T-cell (primary cell): ENCODE measurements at regions not wholly inside any gene's neighbourhood (a gene's known extent, or its start where the extent isn't known, plus 50 kb on each side); places are given as distances from the start of the nearest gene placed in this dataset.

Source experiments
- ATAC-seq, 4 experiments: fragments of 200-7000 bp in 3 of 4; fragments of 150-1000 bp in 1 of 4; cut with Tn5 transposase; replicated peaks in 1 of 4; 1 replicate in 3 of 4; 2 replicates in 1 of 4; pipeline ENCODE4 v1.10.0; 2021; ENCODE audit warnings: moderate library complexity in 3 of 4, mild to moderate bottlenecking in 2 of 4, moderate number of reproducible peaks in 1 of 4
- CTCF ChIA-PET, 2 donors: fragments of 300-600 bp; sonication (Branson Sonifier 250); formaldehyde crosslinking; loops; one replicate each; lab custom pipeline; 2022; ENCODE audit warnings: antibody characterized with exemption in 2 of 2; lab: Charles Lee
- POLR2A ChIA-PET, 2 donors: fragments of 300-600 bp; sonication (Branson Sonifier 250); formaldehyde crosslinking; loops; one replicate each; lab custom pipeline; 2022; ENCODE audit warnings: antibody characterized with exemption in 2 of 2; lab: Charles Lee
- DNase-seq, 35 experiments: peaks; one replicate each; pipeline versions ENCODE4 v3.0.0 to v3.0.0-alpha.2; 2013 to 2023
- H3K27ac ChIP-seq: one replicate; pipeline ENCODE4 v1.5.1; 2013; ENCODE audit warnings: low read length
- H3K27me3 ChIP-seq, 2 experiments: replicated peaks in 1 of 2; 1 replicate in 1 of 2; 2 replicates in 1 of 2; pipeline versions ENCODE4 v1.6.1 to v1.7.0; 2013; ENCODE audit warnings: low read length in 1 of 2, mixed read lengths in 1 of 2; ENCODE audit not compliant: control insufficient read depth in 2 of 2, insufficient read depth in 2 of 2; ENCODE audit errors: extremely low read depth in 1 of 2
- H3K36me3 ChIP-seq, 2 donors: 1 replicate in 1 of 2; 2 replicates in 1 of 2; pipeline versions ENCODE4 v1.6.1 to v1.7.0; 2013; ENCODE audit warnings: low read length in 1 of 2; ENCODE audit not compliant: control insufficient read depth in 2 of 2, insufficient read depth in 1 of 2; ENCODE audit errors: extremely low read depth in 1 of 2
- H3K4me1 ChIP-seq, 2 experiments: 1 replicate in 1 of 2; 2 replicates in 1 of 2; pipeline versions ENCODE4 v1.6.1 to v1.7.0; 2013; ENCODE audit warnings: low read length in 2 of 2, mixed read lengths in 1 of 2; ENCODE audit not compliant: insufficient read depth in 2 of 2, control insufficient read depth in 1 of 2; ENCODE audit errors: extremely low read depth in 1 of 2
- H3K4me3 ChIP-seq, 2 donors: 1 replicate in 1 of 2; 2 replicates in 1 of 2; pipeline versions ENCODE4 v1.5.1 to v1.7.0; 2013; ENCODE audit warnings: mild to moderate bottlenecking in 2 of 2, low read length in 1 of 2, moderate library complexity in 1 of 2; ENCODE audit not compliant: control insufficient read depth in 1 of 2; ENCODE audit errors: extremely low read depth in 1 of 2
- H3K9me3 ChIP-seq: 2 replicates; pipeline ENCODE4 v1.7.0; 2013
- H3K27ac Mint-ChIP-seq, 2 donors: one replicate each; pipeline ENCODE4 v1.8.0; 2020 to 2021; ENCODE audit warnings: mild to moderate bottlenecking in 2 of 2, mixed read lengths in 2 of 2
- H3K27me3 Mint-ChIP-seq, 2 donors: one replicate each; pipeline ENCODE4 v1.8.0; 2021 to 2022; ENCODE audit warnings: mixed read lengths in 2 of 2
- H3K36me3 Mint-ChIP-seq: one replicate; pipeline ENCODE4 v1.8.0; 2021; ENCODE audit warnings: mixed read lengths
- H3K4me1 Mint-ChIP-seq, 3 donors: one replicate each; pipeline ENCODE4 v1.8.0; 2020 to 2022; ENCODE audit warnings: mixed read lengths in 3 of 3, mild to moderate bottlenecking in 1 of 3
- H3K4me3 Mint-ChIP-seq, 3 donors: one replicate each; pipeline ENCODE4 v1.8.0; 2020 to 2022; ENCODE audit warnings: mild to moderate bottlenecking in 3 of 3, mixed read lengths in 3 of 3, moderate library complexity in 3 of 3
- H3K9me3 Mint-ChIP-seq, 3 donors: one replicate each; pipeline ENCODE4 v1.8.0; 2020 to 2022; ENCODE audit warnings: mixed read lengths in 3 of 3
- WGBS: methylation state at CpG from one replicate; pipeline ENCODE4 v1.1.5; 2013; ENCODE audit warnings: missing lambda C conversion rate; ENCODE audit not compliant: insufficient coverage; 5-methylcytosine and 5-hydroxymethylcytosine counted together

DNA sequence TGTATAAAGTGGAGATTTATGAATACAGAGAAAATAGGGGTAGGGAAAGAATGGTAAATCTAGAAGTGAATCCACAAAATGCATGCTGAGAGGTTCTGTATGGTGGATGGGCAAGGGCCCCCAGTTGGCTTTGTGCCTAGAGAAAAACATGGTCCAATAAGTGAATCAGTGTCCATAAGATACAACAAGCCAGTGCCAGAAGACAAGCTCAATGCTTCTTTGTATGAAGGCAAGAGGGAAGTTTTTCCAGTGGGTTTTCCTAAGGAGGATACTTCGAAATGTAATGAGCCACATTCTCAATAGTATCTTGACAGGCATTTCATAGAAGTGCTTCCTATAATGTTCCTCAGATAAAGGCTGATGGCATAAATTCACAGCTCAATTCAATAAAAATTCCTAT, 169.4 kb upstream of the HMCN1 start:
- Histone ChIP-seq H3K36me3 (no peaks in the 10 kb centered on the region), H3K27ac (no peak overlapping the region), H3K27me3 (no peaks in the 10 kb centered on the region), H3K4me3 (no peak overlapping the region), H3K4me1 (peaks cover 51 to 75% of the 10 kb centered on the region in 2 experiments), H3K9me3 (no peaks in the 10 kb centered on the region)
- Mint-ChIP-seq H3K4me1 (peaks cover 95 to 96% (median 96%) of the 10 kb centered on the region in 3 donors), H3K9me3 (peaks cover 0 to 3% (median 0%) of the 10 kb centered on the region in 3 donors), H3K4me3 (no peak overlapping the region), H3K27ac (peak overlapping the region; percentile 93 to 97), H3K27me3 (no peaks in the 10 kb centered on the region), H3K36me3 (peaks cover 4% of the 10 kb centered on the region)
- no CpG with 5 or more reads among the region's 1 CpG for WGBS
- no peak for DNase-seq
- ChIA-PET POLR2A (interaction anchor here (0.6 to 1.7 kb wide), 2 partner anchors 117 to 248 kb away, joined by 3 to 7 read pairs; partner anchors contain the start of gene IVNS1ABP (in 1 of the 2)), CTCF (interaction anchor here (0.7 to 1.0 kb wide), 2 partner anchors 31 to 759 kb away, joined by 3 to 5 read pairs; no protein-coding TSS in a partner anchor)
- no peak for ATAC-seq

DNA sequence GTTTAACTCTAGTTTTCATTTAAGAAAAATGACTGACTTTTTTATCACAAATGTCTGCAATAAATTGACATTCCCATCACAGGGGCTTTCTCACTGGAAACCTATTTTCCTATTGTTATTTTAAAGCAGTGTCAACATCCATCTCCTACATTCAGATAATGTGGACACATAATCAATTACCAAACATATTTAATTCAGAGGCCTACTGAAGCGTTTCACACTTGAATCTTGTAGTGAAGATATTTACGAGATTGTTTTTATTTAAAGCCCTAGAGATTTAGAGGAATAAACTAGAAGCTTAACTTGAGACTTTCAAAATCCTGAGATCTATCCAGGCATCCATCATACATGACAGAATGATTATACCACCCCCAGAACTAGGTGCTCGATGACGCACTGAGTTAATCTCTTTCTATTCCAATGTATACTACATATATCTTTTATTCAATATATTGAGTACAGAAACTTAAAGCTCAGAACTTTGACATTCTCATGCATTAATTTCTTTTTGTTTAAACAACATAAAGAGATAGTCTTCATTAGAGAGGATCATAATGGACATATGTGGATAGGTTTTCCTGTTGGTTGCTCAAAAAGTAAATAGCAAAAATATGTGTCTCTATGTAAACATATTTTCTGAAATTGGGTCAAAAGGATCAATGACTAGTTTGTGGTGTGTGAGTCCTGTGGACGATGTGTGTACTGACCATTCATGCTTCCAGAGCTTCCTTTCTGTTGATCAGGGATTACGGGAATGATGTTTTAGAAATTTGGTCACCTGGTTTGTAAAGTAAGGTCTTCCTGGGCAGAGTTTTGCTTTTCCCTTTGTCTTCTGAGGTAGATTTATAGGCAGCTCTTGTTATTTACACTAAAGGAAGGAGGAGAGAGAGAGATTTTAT, 171.5 kb upstream of the HMCN1 start:
- ChIA-PET POLR2A (interaction anchor here (0.6 to 0.8 kb wide), 3 partner anchors 39 to 422 kb away, joined by 3 to 14 read pairs (median 4); partner anchors contain the start of gene IVNS1ABP (in 1 of the 2)), CTCF (interaction anchor here (0.6 to 1.9 kb wide), 4 partner anchors 9 to 245 kb away, joined by 3 to 11 read pairs (median 3); no protein-coding TSS in a partner anchor)
- Histone ChIP-seq H3K36me3 (no peaks in the 10 kb centered on the region), H3K27ac (no peak overlapping the region), H3K27me3 (no peaks in the 10 kb centered on the region), H3K9me3 (no peaks in the 10 kb centered on the region), H3K4me1 (peaks cover 47 to 62% of the 10 kb centered on the region in 2 experiments), H3K4me3 (no peak overlapping the region)
- peaks cover 4% of the 10 kb centered on the region for H3K36me3 Mint-ChIP-seq
- no peaks in the 10 kb centered on the region for H3K27me3 Mint-ChIP-seq
- no peak for ATAC-seq
- H3K27ac Mint-ChIP-seq, result peak overlapping the region; percentile 55 to 85
- DNase-seq, result no peak
- peaks cover 80 to 82% (median 81%) of the 10 kb centered on the region in 3 donors for H3K4me1 Mint-ChIP-seq
- H3K4me3 Mint-ChIP-seq, result peak overlapping the region in 1 of 3 donors; percentile 0
- WGBS, result 80% methylated on average over 1 of the region's 6 CpGs
- no peaks in the 10 kb centered on the region for H3K9me3 Mint-ChIP-seq

DNA sequence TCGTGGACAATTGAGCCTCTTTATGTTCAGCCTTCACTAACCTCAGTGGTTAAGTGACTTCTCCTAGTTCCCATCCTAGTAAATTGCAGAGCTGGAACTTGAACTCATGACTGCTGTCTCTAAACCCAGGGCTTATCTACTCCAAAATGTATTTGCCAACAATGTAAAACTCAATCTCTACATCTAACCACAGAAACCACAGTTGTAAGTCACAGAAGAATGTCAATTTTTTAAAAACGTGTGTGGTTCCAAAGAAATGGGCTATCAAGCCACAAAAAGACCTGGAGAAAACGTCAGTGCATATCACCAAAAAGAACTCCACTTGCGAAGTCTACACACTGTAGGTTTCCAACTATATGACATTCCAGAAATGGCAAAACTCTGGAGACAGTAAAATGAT, 172.6 kb upstream of the HMCN1 start:
- no peaks in the 10 kb centered on the region for H3K36me3 ChIP-seq
- peaks cover 40 to 54% of the 10 kb centered on the region in 2 experiments for H3K4me1 ChIP-seq
- WGBS, result 11% methylated on average over 1 of the region's 4 CpGs
- ATAC-seq (peak; percentile 24 to 70 (median 46)), DNase-seq (peak in 3 of 35 experiments; percentile 14 to 64 (median 15))
- ChIA-PET CTCF (interaction anchor here in 1 of 2 donors (0.5 kb wide), 1 partner anchor 121 kb away, joined by 4 read pairs; no protein-coding TSS in a partner anchor), POLR2A (interaction anchor here in 1 of 2 donors (0.6 to 1.1 kb wide), 2 partner anchors 34 to 246 kb away, joined by 3 read pairs; no protein-coding TSS in a partner anchor)
- Mint-ChIP-seq H3K9me3 (no peaks in the 10 kb centered on the region), H3K4me3 (peak overlapping the region; percentile 11 to 46 (median 31)), H3K4me1 (peaks cover 69 to 72% (median 70%) of the 10 kb centered on the region in 3 donors), H3K27me3 (no peaks in the 10 kb centered on the region), H3K36me3 (peaks cover 4% of the 10 kb centered on the region), H3K27ac (peak overlapping the region; percentile 53 to 85)
- no peaks in the 10 kb centered on the region for H3K9me3 ChIP-seq
- H3K27ac ChIP-seq, result peak overlapping the region; percentile 36
- no peak overlapping the region for H3K4me3 ChIP-seq
- H3K27me3 ChIP-seq, result no peaks in the 10 kb centered on the region

DNA sequence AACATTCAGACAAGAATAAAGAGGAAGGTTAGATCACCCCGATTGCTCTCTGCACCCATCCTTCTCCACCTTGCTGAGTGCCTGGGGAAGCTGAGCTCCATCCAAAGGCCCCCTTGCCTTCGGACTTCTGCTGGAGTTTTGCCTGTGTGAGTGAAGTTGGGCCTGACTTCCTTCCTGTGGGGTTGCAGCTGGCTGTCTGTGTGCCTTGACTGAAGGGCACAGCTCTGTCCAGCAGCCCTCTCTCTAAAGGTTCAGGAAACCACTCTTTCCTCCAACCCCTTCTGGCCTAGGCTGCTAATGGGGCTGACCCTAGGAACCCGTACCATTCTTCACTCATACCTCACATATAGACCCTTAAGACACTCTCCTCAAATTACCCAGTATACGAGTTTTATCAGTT, 173.4 kb upstream of the HMCN1 start:
- POLR2A ChIA-PET, result interaction anchor here in 1 of 2 donors (0.6 to 1.1 kb wide), 2 partner anchors 34 to 245 kb away, joined by 3 read pairs; no protein-coding TSS in a partner anchor
- Histone ChIP-seq H3K9me3 (no peaks in the 10 kb centered on the region), H3K27ac (peak overlapping the region; percentile 52), H3K36me3 (no peaks in the 10 kb centered on the region), H3K4me3 (no peak overlapping the region), H3K27me3 (no peaks in the 10 kb centered on the region), H3K4me1 (peaks cover 35 to 45% of the 10 kb centered on the region in 2 experiments)
- Mint-ChIP-seq H3K9me3 (no peaks in the 10 kb centered on the region), H3K4me1 (peaks cover 60 to 63% (median 61%) of the 10 kb centered on the region in 3 donors), H3K36me3 (peaks cover 4% of the 10 kb centered on the region), H3K4me3 (peak overlapping the region in 1 of 3 donors; percentile 46), H3K27me3 (no peaks in the 10 kb centered on the region), H3K27ac (peak overlapping the region; percentile 53 to 85)
- CTCF ChIA-PET, result interaction anchor here (0.6 to 1.5 kb wide), 5 partner anchors 34 to 322 kb away, joined by 3 to 9 read pairs (median 4); no protein-coding TSS in a partner anchor
- ATAC-seq, result no peak
- peak in 1 of 35 experiments; percentile 34 for DNase-seq
- WGBS, result no CpG with 5 or more reads among the region's 4 CpGs

DNA sequence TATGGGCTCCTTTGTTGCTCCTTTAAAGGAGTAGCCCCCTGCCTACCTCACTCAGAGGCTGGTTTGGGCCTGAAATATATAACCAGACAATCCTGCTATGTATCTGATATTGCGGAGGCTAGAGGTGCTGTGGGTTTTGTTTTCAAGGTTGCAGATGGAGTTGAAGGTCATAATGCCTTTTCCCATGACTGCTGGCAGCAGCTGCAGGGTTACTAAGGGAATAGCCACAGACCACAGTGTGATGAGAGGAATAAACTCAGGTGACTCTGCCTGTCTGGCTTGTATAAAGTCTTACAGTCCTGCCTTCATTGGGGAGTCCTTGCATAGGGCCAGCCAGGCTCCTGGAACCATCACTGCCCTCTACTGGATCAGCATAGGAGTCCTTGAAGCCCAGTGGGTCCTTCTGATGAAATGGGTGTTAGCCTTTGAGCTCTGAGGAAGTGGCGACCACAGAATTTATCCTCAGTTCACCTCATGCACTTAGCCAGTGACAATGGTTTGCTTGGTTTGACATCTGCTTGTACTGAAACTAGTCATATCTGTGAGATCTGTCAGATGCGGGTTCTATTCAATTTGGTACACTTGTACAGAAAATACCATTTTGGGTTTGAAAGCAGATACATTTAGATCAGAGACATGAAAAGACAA, 174.4 kb upstream of the HMCN1 start:
- H3K4me3 Mint-ChIP-seq, result peak overlapping the region in 1 of 3 donors; percentile 46

More for the DNA sequence above, 174.4 kb upstream of the HMCN1 start:
- no peaks in the 10 kb centered on the region for H3K36me3 Mint-ChIP-seq
- peak in 34 of 35 experiments; percentile 2 to 74 (median 22) for DNase-seq
- no peaks in the 10 kb centered on the region for H3K27me3 Mint-ChIP-seq
- ChIA-PET CTCF (interaction anchor here (0.6 to 1.5 kb wide), 7 partner anchors 12 to 322 kb away, joined by 3 to 9 read pairs (median 3); partner anchors contain the start of gene IVNS1ABP (in 1 of the 2)), POLR2A (interaction anchor here in 1 of 2 donors (1.6 kb wide), 1 partner anchor 243 kb away, joined by 6 read pairs; the partner anchor contains the start of gene IVNS1ABP)
- H3K27ac Mint-ChIP-seq, result peak overlapping the region; percentile 53 to 85
- Histone ChIP-seq H3K9me3 (no peaks in the 10 kb centered on the region), H3K4me3 (no peak overlapping the region), H3K27me3 (no peaks in the 10 kb centered on the region), H3K36me3 (no peaks in the 10 kb centered on the region), H3K27ac (peak overlapping the region; percentile 52), H3K4me1 (peaks cover 28 to 38% of the 10 kb centered on the region in 2 experiments)
- no peaks in the 10 kb centered on the region for H3K9me3 Mint-ChIP-seq
- peak; percentile 67 to 79 (median 74) for ATAC-seq
- peaks cover 52 to 53% (median 53%) of the 10 kb centered on the region in 3 donors for H3K4me1 Mint-ChIP-seq
- 7% methylated on average over 1 of the region's 3 CpGs for WGBS
